HG02759 (cell line): ENCODE measurements at regions not wholly inside any gene's neighbourhood (a gene's known extent, or its start where the extent isn't known, plus 50 kb on each side); places are given as distances from the start of the nearest gene placed in this dataset.

Source experiments
- ATAC-seq: cut with Tn5 transposase; IDR thresholded peaks from one replicate; pipeline ENCODE4 v1.9.1; 2021; ENCODE audit warnings: mild to moderate bottlenecking, moderate library complexity; ENCODE audit not compliant: unreplicated experiment

DNA sequence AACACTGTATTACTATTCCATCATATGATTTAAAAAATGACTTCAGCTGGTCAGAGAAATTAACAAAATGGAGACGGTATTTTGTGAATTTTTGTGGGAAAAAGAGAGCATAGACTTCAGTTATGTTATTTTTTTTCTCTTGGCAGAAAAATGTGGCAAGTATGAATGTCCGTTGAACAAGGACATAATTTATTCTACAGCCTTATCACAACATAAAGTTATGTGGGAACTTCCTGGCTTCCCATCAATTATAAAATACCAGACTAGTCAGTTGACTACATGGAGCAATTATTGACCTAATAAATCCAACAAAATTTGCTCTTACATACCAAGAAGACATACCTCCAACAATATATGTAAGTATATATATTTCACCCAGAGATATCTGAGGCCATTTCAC, 88.6 kb upstream of the PPP1R3A start:
- ATAC-seq = no peak

DNA sequence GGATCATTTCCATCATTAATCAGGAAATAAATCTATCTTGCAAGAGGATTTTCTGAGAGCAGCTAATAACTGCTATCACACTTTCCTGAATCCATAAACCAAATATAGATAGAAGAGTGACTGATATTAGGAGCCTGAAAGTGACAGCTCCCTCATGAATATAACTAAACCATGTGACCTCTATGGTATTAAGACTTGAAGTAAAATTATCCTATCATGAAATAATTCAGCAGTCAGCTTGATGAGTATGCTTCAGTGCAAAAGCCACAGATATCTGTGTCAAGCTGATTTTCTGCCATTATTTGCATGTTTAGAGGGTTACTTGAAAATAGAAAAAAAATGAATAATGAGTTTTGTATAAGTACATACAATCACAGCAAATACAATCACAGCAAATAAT, 80.1 kb upstream of the PPP1R3A start:
- ATAC-seq = no peak

DNA sequence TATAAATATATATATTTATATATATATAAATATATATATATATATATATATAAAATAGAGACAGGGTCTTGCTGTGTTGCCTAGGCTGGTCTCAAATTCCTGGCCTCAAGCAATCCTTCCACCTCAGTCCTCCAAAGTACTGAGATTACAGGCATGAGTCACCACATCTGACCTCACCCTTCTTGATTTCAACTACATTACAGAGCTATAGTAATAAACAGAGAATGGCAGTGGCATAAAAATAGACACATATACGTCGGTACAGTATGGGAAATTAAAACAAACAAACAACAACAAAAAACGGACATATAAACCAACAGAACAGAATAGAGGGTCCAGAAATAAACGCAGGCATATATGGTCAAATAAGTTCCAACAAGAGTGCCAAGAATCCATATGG, 77.6 kb upstream of the PPP1R3A start:
- ATAC-seq = no peak

DNA sequence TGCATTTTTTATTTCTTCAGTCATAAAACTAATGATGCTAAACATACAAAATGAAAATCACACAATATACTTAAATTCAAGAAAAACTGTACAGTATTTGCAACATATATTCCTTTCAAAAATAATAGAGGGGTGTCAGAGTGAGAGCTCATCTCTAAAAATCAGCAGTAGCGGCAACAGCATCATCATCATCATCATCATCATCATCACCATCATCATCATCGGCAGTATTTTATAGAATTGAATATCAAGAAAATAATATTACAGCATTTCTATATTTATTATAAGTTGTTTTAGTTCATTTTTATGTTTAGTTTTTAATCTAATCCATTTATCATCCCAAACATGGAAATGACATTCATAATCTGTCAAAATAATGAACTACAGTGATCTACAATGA, 67.4 kb upstream of the PPP1R3A start:
- no peak for ATAC-seq

DNA sequence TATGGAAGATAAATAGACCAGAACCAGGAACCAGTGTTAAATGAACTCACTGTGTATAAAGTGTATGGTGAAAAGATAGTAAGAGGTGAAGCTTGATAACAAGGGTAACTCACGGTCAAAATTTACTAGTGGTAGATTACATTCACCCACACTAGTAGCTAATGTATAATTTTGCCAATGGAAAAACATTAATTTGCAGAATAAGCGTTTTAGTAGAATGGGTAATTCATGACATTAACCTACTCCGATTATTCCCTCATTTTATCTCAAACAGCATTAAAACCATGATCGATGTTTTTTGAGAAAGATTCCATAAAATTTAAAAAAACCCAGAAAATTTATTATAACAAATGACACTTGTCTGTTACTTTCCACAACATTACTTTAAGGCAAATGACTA, 57.7 kb upstream of the PPP1R3A start:
- ATAC-seq = no peak

- no peak for ATAC-seq
Observed at GRCh38 chr7:113968713-113969112, 49.9 kb upstream of the PPP1R3A start.
